ENCODE measurements at regions not wholly inside any gene's neighbourhood (a gene's known extent, or its start where the extent isn't known, plus 50 kb on each side); places are given as distances from the start of the nearest gene placed in this dataset.
"Not testable (repeated sequence)": the region's sequence is repeated elsewhere in the genome, so short reads cannot be mapped to it uniquely, and the experiment has no call there.

GRCh38 chr2:89152501-89152900, 461.0 kb downstream of the RPIA start:
- DNase-seq (ENCODE audit: low read depth), result not testable (repeated sequence)

DNA sequence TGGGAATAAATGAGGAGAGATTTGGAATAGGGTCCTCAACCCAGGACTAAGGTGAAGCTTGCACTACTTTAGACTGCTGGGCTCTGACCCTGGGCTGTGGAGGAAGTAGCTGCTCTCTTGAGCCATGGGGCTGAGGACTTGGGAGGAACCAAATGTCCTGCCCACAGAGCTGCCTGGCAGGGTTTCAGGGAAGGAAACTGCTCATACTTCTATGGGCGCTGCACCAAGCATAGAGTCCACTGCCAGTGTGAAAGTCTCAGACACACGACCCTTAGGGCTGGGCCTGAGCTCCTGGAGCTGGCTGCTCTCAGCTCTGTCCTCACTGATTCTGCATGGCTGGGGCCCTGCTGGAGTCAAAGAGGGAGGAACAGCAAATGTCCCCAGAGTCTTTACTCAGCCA, 461.7 kb downstream of the RPIA start:
- DNase-seq (ENCODE audit: low read depth), result not testable (repeated sequence)

DNA sequence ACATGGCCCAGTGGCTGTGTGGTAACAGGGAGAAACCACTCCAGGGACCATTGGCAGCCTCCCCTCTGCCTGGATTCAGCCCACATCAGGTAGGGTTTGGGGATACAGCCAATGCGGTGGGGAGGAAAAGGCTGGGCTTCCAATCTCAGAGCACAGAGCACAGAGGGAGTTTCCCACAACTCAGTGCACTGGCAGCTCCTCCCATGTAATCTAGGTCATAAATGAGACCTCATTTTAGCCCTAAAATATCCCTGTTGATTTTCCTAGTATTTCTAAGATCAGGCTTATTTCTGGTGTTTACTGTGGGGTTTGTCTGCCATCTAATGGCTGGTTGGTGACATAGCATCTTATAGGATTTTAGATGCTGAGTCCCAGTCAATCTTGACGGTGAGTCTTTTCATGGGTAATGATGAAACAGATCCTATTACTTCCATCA, 462.8 kb downstream of the RPIA start:
- not testable (repeated sequence) for DNase-seq (ENCODE audit: low read depth)

DNA sequence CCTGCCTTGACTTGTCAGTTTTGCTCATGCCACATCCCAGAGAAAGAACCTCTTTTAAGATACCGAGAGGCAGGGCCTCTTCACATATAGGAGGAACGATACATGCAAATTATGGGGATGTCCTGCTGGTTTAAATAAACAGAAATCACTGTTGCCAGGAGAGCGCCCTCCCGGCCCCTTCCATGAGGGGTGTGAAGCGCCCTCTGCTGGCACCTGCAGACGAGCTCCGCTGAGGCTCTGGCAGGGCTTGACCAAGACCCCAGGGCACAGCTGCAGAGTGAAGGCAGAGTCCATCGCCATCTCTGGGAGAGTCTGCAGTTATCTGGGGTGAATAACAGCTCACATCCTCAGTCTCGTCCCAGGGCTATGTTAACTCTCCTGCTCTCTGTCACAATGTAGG, 468.8 kb downstream of the RPIA start:
- DNase-seq (ENCODE audit: low read depth), result not testable (repeated sequence)

- DNase-seq (ENCODE audit: low read depth), result not testable (repeated sequence)
Measured at GRCh38 chr2:89161626-89162025, 470.2 kb downstream of the RPIA start.

DNA sequence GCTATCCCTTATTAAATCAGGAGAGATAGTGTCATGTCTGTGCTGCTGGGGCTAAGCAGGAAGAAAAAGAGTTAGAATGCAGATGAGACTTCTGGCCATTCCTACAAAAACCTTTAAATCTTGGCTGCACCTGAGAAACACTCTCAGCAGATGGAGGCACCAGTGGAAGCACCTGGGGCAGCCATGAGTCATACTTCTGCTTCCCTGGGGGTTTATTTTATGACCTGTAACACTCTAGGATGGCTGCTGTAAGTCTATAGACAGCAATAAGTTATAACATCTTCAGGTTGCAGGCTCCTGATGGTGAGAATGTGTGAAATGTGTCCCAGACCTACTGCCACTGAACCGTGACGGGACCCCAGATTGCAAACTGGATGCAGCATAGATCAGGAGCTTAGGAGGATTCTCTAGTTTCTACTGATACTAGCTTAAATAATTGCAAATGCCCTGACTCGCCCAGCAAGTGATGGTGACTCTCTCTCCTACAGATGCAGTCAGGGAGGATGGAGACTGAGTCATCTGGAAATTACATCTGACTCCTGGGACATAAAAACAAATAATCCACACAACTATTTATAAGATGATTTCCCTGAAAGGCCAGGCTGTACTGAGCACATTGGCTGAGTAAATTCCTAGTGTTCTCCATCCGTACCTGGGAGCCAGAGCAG, 479.2 kb downstream of the RPIA start:
- not testable (repeated sequence) for DNase-seq (ENCODE audit: low read depth)

DNA sequence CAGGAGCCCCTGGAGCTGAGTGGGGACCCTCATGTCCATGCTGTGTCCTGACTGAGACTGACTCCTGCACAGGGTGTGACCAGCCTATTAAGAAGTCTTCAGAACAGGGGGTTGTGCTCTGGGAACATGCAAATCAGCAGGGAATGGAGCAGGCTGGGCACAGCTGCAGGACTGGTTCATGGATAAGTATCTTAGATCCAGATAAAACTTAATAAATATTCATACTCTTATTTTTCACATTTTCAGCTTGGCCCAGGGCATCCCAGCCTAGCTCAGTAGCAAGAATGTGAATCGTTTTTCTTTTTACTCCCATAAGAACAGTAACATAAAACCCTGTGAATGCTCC, 479.7 kb downstream of the RPIA start:
- DNase-seq (ENCODE audit: low read depth), result not testable (repeated sequence)

DNA sequence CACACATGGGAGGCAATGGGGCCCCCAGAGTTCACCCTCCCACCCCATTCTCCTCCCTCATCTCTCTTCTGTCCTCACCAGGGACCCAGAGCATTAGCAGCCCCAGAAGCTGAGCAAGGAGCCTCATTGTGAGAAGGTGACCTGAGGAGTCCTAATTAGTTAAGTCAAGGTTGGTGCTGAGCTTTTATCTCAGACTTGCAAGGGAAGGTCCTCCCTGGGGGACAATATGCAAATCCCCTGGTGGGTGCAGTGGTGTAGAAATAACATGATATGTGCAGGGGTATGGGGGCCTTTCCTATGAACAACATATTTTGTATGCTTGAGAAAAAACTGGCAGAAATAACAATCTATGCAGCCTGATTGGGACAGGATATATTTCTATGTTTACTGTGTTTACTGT, 485.5 kb downstream of the RPIA start:
- DNase-seq (ENCODE audit: low read depth), result not testable (repeated sequence)

DNA sequence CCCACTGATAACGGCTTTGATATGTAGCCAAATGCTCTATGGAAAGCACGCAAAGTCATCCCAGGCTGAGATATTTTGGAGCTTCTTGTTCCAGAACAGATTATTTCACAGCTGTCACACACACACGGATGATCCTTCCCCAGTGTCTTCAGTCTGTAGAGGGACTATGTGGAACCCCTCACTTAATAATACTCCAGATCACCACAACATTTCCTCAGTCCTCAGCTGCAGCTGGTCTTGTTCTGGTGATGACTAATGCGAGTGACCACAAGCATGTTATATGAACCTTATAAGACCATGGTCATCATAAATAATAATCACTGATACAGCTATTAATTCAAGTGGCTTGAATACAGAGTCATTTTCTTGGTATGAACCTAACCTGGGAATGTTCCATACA, 490.7 kb downstream of the RPIA start:
- DNase-seq (ENCODE audit: low read depth), result peak; percentile 0

DNA sequence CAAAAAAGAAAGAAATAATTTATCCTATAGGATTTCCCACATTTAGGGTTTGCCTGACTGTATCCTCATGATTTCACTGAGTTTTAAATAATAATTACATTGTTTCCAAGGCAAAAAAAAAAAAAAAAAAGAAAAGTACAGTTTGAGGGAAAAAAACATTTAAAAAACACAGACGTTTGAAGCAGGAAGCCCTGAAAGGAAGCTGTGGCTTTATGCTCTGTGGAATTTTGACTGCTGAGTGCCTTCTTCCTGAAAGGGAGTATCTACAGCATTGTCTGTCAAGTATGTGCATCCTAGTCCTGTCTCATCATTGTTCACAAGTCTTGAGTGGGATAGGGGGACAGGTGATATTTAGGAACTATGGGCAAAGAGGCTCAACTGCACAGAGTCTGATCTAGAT, 493.3 kb downstream of the RPIA start:
- not testable (repeated sequence) for DNase-seq (ENCODE audit: low read depth)

DNA sequence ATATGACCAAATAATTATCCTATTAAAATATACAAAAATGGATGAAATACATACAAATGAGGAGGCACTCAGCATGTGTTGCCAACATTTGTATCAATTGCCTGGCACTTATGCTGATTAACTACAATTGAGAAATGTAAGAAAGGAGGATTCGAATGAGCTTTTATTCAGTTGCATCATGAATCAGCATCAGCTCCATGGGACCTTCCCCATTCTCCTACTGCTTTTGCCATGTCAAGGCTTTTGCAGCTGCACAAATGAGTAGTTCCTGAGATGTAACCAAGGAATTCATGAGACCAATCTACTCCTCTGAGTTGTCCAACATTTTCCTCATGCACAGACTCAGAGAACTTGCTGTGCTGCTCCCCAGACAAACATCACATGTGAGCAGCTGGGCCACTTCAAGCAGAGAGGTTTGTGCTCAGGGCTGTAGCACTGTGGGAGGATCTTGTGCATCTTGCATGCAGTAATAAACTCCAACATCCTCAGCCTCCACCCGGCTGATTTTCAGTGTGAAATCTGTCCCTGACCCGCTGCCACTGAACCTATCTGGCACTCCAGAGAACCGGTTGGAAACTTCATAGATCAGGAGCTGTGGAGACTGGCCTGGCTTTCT, 504.3 kb downstream of the RPIA start:
- not testable (repeated sequence) for DNase-seq (ENCODE audit: low read depth)

GRCh38 chr2:89196719-89197118, 505.2 kb downstream of the RPIA start:
- not testable (repeated sequence) for DNase-seq (ENCODE audit: low read depth)

GRCh38 chr2:89198026-89198425, 506.6 kb downstream of the RPIA start:
- DNase-seq (ENCODE audit: low read depth), result not testable (repeated sequence)

DNA sequence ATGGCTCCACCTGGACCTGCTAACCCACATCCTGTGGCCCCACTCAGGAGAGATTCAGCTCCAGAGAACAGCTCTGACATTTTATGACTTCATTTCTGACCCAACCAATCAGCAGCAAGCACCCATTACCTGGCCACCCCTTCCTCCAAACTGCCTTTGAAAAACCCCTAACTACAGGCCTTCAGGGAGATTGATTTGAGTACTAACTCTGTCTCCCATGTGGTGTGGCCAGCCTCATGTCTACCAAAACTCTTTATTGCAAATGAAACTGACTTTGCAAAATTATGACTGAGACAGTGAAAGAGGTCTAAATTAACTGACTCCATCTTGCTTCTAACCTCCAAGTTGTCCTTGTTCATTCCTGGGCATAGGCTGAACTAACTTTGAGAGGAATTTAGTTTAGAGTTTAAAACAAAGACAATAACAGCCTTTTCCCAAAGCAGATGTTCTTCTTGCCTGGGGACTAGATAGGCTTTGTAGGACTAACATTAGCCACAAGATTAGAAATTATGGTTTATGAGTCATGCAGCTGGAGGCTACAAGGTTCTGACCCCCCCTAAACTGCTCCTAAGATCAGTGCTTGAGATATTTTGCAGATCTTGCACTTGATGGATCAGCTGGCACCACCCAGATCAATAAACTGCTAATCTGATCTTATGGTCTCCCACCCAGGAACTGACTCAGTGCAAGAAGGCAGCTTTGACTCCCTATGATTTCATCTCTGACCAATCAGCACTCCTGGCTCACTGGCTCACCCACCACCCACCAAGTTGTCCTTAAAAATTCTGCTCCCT, 508.2 kb downstream of the RPIA start:
- not testable (repeated sequence) for DNase-seq (ENCODE audit: low read depth)

DNA sequence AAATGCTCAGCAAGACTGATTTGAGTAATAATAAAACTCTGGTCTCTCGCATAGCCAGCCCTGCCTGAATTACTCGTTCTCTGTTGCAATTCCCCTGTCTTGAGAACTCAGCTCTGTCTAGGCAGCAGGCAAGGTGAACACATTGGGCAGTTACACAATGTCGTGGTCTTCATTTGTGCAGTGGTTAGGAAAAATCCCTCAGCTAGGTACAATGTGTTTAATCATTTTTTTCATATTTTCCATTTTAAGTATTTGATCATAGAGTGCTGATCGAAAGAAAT, 508.7 kb downstream of the RPIA start:
- DNase-seq (ENCODE audit: low read depth), result not testable (repeated sequence)

- DNase-seq (ENCODE audit: low read depth), result not testable (repeated sequence)
Measured at GRCh38 chr2:89202518-89202917, 511.0 kb downstream of the RPIA start.

DNA sequence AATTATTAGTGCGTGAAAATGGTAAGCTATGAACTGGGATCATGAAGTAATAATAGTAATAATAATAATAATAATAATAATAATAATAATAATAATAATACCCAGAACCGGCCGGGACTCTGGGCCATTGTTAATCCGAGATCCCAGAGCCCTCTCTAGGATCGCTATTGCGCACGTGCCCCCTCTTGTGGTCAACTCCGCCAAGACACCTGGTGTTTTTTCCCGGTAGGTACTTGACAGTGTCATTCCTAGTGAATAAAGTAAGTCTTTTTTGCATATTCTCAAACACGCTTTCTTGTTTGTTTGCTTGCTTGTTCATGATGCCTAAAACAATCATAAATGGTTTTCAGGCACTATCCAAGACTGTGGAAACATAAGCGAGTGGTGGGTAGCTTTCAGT, 513.7 kb downstream of the RPIA start:
- not testable (repeated sequence) for DNase-seq (ENCODE audit: low read depth)

DNA sequence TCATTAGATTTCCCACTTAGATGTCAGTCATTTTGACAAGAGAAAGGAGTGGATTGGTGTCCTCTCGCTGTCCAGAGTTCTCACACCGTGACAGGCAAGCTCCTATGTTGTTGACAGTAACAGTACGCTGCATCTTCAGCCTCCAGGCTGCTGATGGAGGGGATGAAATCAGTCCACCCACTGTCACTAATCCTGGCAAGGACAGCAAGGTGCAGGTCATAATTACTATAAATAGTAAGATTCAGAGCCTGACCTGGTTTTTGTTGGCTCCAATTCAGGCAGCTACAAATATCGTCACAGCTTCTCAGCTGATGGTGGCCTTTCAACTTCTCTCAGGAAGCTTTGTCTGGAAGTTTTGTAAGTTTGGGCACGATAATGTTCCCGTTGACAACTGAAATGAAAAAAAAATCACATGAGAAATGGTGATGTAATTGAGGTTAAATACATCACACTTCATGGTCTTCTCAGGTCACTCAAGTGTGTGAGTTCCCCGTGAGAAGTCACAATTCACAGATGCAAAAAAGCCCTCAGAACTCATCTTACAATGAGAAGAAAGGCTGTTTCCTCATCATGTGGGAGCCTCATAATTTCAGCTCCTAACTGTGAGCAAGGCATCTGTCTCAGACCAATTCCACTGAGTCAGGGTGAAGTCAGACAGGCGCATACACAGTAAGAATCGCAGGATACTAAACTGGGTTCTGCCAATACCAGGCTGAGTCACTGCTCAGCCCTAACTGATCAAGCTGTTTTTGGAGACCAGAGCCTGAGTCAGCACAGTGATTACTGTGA, 516.9 kb downstream of the RPIA start:
- peak; percentile 1 for DNase-seq (ENCODE audit: low read depth)

GRCh38 chr2:89213151-89213550, 521.7 kb downstream of the RPIA start:
- DNase-seq (ENCODE audit: low read depth), result not testable (repeated sequence)

DNA sequence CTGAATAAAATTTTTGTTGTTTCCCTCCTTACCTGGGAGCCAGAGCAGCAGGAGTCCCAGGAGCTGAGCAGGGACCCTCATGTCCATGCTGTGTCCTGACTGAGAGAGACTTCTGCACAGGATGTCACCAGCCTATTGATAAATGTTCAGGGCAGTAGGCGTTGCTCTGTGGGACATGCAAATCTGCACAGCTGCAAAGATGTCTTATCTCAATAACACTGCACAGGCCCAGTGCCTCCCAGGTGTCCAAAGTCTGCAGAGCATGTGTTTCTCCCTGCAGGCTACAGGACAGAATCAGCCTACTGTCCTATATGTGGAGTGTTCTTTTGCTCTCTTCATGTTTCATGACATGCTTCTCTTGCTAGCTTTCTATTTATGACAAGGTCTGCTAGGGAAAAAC, 522.3 kb downstream of the RPIA start:
- DNase-seq (ENCODE audit: low read depth), result not testable (repeated sequence)

GRCh38 chr2:89221474-89221873, 530.0 kb downstream of the RPIA start:
- not testable (repeated sequence) for DNase-seq (ENCODE audit: low read depth)

- DNase-seq (ENCODE audit: low read depth), result not testable (repeated sequence)
Measured at GRCh38 chr2:89222063-89222732, 530.7 kb downstream of the RPIA start.

Measured in amniotic epithelial cell (primary cell).